Upper lobe of left lung (tissue), 4 donors: ENCODE measurements at regions not wholly inside any gene's neighbourhood (a gene's known extent, or its start where the extent isn't known, plus 50 kb on each side); places are given as distances from the start of the nearest gene placed in this dataset.

Experiments
- POLR2A ChIP-seq, 4 donors: fragments of 450-650 bp; IDR thresholded peaks; one replicate each; pipeline ENCODE4 v1.5.1; 2016 to 2017; ENCODE audit warnings: antibody characterized with exemption in 4 of 4, mild to moderate bottlenecking in 2 of 4
- TF ChIP-seq, protein P1 (sequence below), 6 experiments: fragments of 450-650 bp in 4 of 6; fragments of 200-600 bp in 2 of 6; sonication (generic) in 2 of 6; IDR thresholded peaks; one replicate each; pipeline ENCODE4 v1.5.1; 2016 to 2019; ENCODE audit warnings: antibody characterized with exemption in 6 of 6

DNA sequence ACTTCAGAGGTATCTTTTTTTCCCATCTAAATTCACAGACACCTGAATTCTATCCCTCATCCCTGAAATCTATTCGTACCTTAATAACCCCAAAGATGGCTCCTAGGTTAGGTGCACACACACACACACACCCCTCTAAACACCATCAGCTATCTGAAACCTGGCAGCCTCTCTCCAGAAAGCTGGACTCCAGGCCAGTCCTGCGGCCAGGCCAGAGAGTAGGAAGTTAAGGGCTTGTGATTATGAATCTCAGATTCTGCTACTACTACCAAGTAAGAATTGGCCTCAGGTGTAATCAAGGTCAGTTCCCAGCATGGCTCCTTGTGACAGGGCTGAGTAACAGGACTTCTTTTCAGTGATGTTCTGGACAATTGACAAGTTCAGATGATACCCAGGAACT is 244.2 kb upstream of the SERP2 start:
- no peak for TF ChIP-seq POLR2A (IDR thresholded peaks at IDR 0.05)
- TF ChIP-seq, protein P1, sequence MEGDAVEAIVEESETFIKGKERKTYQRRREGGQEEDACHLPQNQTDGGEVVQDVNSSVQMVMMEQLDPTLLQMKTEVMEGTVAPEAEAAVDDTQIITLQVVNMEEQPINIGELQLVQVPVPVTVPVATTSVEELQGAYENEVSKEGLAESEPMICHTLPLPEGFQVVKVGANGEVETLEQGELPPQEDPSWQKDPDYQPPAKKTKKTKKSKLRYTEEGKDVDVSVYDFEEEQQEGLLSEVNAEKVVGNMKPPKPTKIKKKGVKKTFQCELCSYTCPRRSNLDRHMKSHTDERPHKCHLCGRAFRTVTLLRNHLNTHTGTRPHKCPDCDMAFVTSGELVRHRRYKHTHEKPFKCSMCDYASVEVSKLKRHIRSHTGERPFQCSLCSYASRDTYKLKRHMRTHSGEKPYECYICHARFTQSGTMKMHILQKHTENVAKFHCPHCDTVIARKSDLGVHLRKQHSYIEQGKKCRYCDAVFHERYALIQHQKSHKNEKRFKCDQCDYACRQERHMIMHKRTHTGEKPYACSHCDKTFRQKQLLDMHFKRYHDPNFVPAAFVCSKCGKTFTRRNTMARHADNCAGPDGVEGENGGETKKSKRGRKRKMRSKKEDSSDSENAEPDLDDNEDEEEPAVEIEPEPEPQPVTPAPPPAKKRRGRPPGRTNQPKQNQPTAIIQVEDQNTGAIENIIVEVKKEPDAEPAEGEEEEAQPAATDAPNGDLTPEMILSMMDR (IDR thresholded peaks at IDR 0.05) = no peak
